Activated naive CD4-positive, alpha-beta T cell treated with anti-CD3 and anti-CD28 coated beads for 36 hours (primary cell): ENCODE measurements at regions not wholly inside any gene's neighbourhood (a gene's known extent, or its start where the extent isn't known, plus 50 kb on each side); places are given as distances from the start of the nearest gene placed in this dataset.

Experiments used
- CTCF ChIA-PET: fragments of 350-600 bp; sonication (Branson Sonifier 250); formaldehyde crosslinking; loops from one replicate; lab custom pipeline; 2021; ENCODE audit warnings: antibody characterized with exemption; lab: Charles Lee
- DNase-seq: peaks from one replicate; pipeline ENCODE4 v3.0.0-alpha.2; 2020
- H3K27ac Mint-ChIP-seq: one replicate; pipeline ENCODE4 v1.8.0; 2021; ENCODE audit warnings: mild to moderate bottlenecking, mixed read lengths
- H3K27me3 Mint-ChIP-seq: one replicate; pipeline ENCODE4 v1.8.0; 2021; ENCODE audit warnings: low read depth, mixed read lengths
- H3K36me3 Mint-ChIP-seq: one replicate; pipeline ENCODE4 v1.8.0; 2021; ENCODE audit warnings: low read depth, mixed read lengths
- H3K4me1 Mint-ChIP-seq: one replicate; pipeline ENCODE4 v1.8.0; 2021; ENCODE audit warnings: low read depth, mixed read lengths
- H3K4me3 Mint-ChIP-seq: one replicate; pipeline ENCODE4 v1.8.0; 2021; ENCODE audit warnings: mild to moderate bottlenecking, moderate library complexity, mixed read lengths
- H3K9me3 Mint-ChIP-seq: one replicate; pipeline ENCODE4 v1.8.0; 2021; ENCODE audit warnings: mixed read lengths
- intact Hi-C: fragments of 100-400 bp; cut with micrococcal nuclease; formaldehyde crosslinking; loops from one replicate; pipeline ENCODE4 v1.15.1; 2023

DNA sequence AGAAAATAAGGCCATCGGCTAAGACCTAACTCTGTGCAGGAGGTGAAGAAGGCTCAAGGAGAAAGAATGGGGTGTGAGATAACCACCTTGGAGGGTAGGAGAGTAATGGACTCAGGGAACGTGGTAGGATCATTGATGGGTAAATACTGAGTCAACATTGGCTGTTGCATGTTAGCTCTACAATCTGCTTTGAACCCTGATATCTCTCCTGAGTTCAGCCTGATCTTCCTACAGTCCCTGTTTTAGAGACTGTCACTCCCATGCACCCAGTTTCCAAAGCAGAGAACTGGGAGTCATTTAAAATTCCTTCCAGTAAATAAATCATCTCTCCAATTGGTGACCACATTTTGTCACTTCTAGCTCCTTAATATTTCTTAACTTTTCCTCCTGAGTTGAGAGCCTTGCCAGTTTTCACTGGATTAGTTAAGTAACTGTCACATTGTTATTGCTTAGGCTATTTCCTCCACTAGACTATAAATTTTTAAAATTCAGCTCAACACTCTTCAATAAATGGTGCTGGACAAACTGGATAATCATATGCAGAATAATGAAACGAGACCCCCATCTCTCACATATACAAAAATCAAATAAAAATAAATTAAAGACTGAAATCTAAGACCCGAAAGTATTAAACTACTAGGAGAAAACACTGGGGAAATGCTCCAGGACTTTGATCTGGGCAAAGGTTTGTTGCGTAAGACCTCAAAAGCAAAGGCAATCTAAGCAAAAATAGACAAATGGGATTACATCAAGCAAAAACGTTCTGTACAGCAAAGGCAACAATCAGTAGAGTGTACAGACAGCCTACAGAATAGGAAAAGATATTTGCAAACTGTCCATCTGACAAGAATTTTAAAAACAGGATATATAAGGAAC is 138.9 kb upstream of the TMEM170B start:
- DNase-seq = no peak
- Mint-ChIP-seq H3K27ac (no peak overlapping the region), H3K4me1 (no peaks in the 10 kb centered on the region), H3K4me3 (no peak overlapping the region), H3K27me3 (peaks cover 2% of the 10 kb centered on the region), H3K36me3 (no peaks in the 10 kb centered on the region), H3K9me3 (no peaks in the 10 kb centered on the region)
- intact Hi-C loops = no loop called here
- CTCF ChIA-PET = interaction anchor here (1.5 kb wide), 1 partner anchor 15 kb away, joined by 3 read pairs; no protein-coding TSS in a partner anchor

DNA sequence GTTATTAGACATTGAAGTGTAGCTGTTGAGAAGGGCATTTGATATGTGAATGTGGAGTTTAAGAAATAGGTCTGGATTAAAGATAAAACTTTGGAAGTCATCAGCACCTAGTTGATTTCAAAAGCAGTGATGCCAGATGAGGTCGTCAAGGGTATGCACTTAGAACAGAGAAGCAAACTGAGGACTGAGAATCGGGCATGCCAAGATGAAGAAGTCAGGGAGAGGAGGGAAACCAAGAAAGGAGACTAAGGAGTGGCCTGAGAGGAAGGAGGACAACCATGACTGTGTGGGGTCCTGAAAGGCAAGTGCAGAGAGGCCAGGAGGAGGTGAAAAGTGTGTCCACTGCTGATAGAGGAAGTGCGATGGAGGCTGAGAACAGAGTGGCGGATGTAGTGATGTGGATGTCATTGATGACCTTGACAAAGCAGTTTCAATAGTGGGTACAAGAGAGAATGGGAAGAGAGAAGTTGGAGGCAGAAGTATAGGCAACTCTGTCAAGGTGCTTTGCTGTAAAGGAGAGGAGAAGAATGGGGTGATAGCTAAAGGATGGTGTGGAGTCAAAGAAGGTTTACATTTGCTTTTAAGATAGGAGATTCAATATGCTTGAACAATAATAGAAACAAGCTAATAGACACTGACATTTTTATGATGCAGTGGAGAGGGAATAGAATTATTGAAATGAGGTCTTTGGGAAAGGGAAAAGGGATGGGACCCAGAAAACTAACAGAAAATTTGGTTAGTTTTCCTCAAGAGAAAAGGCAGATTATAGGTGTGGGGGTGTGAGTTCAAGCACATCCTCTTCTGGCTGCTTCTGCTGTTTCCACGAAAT is 139.7 kb upstream of the TMEM170B start:
- CTCF ChIA-PET = interaction anchor here (1.5 kb wide), 1 partner anchor 16 kb away, joined by 3 read pairs; no protein-coding TSS in a partner anchor

DNA sequence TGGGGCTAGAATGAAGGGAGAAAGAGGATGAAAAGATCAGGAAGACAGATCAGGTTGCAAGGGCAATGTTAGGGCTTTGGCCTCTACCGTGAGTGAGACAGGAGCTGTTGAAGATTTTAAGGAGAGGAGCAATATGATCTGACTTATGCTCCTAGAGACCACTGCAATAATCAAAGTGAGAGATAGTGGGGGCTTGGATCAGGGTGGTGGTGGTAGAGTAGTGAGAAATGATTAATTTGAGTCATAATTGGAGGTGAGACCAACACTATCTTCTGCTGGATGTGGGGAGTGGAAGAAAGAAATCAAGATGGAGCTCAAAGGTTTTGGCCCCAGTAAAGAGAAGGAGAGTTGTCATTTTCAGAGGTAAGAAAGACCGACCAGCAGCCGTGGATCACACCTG is 140.7 kb upstream of the TMEM170B start:
- Mint-ChIP-seq H3K27me3 (peaks cover 2% of the 10 kb centered on the region), H3K9me3 (no peaks in the 10 kb centered on the region), H3K36me3 (no peaks in the 10 kb centered on the region), H3K4me3 (no peak overlapping the region), H3K27ac (no peak overlapping the region), H3K4me1 (no peaks in the 10 kb centered on the region)
- no peak for DNase-seq
- intact Hi-C loops = no loop called here
- CTCF ChIA-PET = interaction anchor here (0.6 kb wide), 1 partner anchor 225 kb away, joined by 4 read pairs; no protein-coding TSS in a partner anchor

More for the DNA sequence above, 139.7 kb upstream of the TMEM170B start:
- Mint-ChIP-seq H3K4me3 (no peak overlapping the region), H3K27ac (no peak overlapping the region), H3K9me3 (no peaks in the 10 kb centered on the region), H3K36me3 (no peaks in the 10 kb centered on the region), H3K4me1 (no peaks in the 10 kb centered on the region), H3K27me3 (peaks cover 2% of the 10 kb centered on the region)
- no peak for DNase-seq
- intact Hi-C loops = no loop called here

DNA sequence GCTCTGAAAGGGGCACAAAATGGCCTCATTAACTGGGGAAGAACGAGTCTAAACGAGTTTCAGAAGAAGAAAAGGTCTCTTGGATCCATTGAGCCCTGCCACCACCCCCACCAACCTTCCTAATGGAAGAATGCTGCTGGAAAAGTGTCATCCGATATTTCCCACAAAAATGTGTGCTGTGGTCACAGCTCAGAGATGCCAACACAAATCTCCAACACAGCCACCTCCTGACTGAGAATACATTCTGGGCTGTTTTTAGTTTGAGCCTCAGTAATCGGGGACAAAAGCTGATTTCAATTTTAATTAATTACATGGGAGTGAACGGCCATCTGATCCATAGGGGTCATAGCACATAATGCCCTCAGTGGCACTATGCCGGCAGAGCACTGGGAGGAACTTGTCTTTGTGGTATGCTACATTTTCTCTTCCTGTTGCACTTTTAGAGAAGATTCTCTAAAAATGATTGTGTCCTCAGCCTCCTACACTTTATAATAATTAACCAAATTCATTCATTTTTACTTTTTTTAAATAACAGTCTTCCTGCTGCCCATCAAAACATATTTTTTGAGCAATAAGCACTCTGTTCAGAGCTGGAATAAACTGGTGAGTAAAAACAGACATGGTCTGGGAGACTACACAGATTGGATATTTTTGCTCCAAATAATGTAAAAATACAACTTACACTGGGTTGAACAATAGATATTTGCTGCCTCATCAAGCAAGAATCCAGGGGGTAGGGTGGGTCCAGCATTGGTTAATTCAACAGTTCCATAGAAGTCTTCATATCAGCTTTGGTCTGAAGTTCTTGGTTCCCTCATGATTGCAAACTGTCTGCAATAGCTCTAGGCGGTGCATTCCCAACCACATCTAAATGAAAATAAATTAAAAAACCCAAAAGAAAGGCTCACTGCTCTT is 143.6 kb upstream of the TMEM170B start:
- Mint-ChIP-seq H3K4me1 (no peaks in the 10 kb centered on the region), H3K4me3 (no peak overlapping the region), H3K36me3 (no peaks in the 10 kb centered on the region), H3K27me3 (peaks cover 2% of the 10 kb centered on the region), H3K9me3 (no peaks in the 10 kb centered on the region), H3K27ac (no peak overlapping the region)
- DNase-seq = no peak
- intact Hi-C loops = no loop called here
- CTCF ChIA-PET = interaction anchor here (0.8 kb wide), 1 partner anchor 102 kb away, joined by 3 read pairs; no protein-coding TSS in a partner anchor

DNA sequence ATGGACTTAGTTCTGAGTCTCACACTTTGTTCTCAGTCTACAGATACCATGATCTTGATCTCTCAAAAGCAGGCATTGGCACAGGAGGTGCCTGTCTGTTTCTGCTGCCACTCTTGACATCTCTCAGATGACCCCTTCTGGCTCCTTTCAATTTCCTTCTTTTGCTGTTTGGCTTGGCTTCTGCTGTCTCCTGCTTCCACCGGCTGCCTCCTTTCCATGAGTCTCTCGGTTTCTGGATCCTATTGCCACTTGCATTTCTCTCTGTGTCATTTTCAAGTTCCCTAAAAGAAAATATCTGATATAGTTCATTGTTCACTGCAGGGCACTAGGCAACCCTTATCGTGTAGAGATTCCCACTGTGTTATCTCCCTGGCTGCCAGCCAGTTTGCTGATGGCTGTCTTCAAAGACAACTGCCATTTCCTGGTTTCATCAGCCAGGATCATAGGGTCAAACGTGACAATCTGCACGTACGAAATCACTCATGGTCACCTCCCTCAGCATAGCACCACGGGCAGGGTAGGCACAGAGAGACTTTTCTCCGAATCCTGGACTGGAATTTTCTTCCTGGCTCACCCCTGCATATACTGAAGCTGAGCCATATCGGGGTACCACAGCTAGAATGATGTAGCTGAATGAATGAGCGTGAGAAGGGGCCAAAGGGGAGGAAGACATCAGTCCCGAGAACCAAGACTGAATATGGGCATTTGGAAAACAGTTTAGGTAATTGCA is 144.6 kb upstream of the TMEM170B start:
- no peak overlapping the region for H3K27ac Mint-ChIP-seq
- CTCF ChIA-PET = interaction anchor here (0.8 kb wide), 1 partner anchor 103 kb away, joined by 3 read pairs; no protein-coding TSS in a partner anchor

DNA sequence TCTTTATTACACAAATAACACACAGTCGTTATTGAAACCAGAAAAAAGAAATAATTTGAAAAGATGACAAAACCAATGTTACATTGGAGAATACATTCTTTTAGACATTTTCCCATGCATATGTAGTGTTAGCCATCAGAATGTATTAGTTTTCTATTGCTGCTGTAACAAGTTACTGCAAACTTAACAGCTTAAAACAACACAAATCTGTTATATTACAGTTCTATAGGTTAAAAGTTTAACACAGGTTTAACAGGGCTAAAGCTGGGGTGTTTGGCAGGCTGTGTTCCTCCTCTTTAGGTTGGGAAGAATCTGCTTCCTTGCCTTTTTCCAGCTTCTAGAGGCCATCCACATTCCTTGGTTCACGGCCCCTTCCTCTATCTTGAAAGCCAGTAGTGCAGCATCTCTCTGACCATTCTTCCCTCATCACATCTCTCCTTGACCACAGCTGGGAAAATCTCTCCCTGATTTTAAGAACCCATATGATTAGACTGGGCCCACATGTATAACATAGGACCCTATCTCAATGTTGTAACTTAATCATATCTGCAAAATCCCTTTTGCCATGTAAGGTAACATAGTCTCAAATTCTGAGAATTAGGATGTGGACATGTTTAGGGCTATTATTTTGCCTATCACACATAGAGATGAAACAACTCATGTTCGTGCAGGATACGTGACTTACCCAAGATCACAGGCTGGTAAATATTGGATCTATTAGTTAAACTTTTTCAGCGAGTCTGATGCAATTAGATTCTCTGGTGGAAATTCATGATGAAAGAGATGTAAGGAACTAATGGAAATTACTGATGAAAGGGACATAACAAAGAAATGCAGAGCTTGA is 145.4 kb upstream of the TMEM170B start:
- H3K27me3 Mint-ChIP-seq = peaks cover 2% of the 10 kb centered on the region
- intact Hi-C loops = no loop called here
- H3K4me3 Mint-ChIP-seq = no peak overlapping the region
- H3K36me3 Mint-ChIP-seq = no peaks in the 10 kb centered on the region
- no peak overlapping the region for H3K27ac Mint-ChIP-seq
- H3K4me1 Mint-ChIP-seq = no peaks in the 10 kb centered on the region
- DNase-seq = no peak
- CTCF ChIA-PET = interaction anchor here (1.2 kb wide), 1 partner anchor 103 kb away, joined by 3 read pairs; no protein-coding TSS in a partner anchor
- no peaks in the 10 kb centered on the region for H3K9me3 Mint-ChIP-seq

More for the DNA sequence above, 144.6 kb upstream of the TMEM170B start:
- intact Hi-C loops = no loop called here
- Mint-ChIP-seq H3K4me3 (no peak overlapping the region), H3K36me3 (no peaks in the 10 kb centered on the region), H3K27me3 (peaks cover 2% of the 10 kb centered on the region), H3K4me1 (no peaks in the 10 kb centered on the region), H3K9me3 (no peaks in the 10 kb centered on the region)
- DNase-seq = no peak

DNA sequence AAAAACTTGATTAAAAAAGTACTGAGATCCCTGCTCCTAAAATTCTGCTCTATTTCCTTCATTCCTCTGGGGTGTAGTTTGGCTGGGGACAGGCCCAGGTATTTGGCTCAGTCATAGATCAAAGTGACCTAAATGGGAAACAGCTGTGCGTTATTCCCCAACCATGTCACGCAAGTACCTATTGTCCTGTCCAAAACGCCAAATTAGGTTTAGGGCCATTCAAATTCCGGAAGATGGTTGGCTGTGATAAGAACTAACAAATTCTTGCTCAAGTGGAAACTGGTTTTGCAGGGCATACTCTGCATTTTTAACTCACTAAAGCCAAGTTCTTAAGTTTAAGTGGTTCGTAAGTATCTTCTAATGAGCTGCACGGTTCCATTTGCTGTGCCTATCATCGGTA is 147.6 kb upstream of the TMEM170B start:
- intact Hi-C loops = no loop called here
- Mint-ChIP-seq H3K27ac (no peak overlapping the region), H3K4me1 (peaks cover 10% of the 10 kb centered on the region), H3K36me3 (no peaks in the 10 kb centered on the region), H3K9me3 (no peaks in the 10 kb centered on the region), H3K4me3 (no peak overlapping the region), H3K27me3 (peaks cover 2% of the 10 kb centered on the region)
- DNase-seq = no peak
- CTCF ChIA-PET = interaction anchor here (1.1 kb wide), 1 partner anchor 11 kb away, joined by 3 read pairs; no protein-coding TSS in a partner anchor

DNA sequence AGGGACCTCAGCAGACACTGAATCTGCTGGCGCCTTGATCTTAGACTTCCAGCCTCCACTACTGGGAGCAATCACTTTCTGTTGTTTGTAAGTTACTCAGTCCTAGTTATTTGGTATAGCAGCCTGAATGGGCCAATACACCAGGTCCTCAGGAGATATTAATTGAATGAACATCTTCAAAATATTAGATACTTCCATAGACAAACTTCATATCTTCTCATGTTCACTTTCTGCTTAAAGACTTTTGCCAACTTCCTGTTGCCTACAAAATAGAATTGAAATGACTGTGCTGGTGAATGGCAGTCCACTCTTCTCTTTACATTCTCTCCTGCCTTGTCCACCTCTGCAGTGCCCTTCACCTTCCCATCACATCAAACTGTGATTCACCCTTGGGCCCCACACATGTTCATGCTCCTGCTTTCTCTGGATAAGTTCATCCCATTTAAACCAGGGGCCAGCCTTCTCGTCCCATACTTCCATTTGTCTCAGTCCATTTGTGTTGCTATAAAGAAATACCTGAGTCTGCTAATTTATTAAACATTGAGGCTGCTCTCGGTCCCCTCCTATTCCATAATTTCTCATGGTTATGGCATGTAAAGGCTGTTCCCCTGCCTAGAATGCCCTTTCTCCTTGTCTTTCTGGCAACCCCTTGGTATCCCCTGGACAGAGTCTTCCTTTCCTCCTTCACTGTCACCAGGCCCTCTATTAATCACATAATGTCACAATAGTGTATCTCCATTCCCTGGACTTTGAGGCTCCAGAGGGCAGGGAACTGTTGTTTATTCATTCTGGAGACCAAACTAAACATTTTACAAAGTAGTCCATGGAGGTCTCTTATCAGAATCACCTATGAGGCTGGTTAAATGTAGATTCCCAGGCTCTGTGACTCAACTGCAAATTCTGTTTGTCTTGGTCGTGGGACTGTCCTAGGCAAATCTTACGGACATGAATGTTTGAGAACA is 148.3 kb upstream of the TMEM170B start:
- H3K27ac Mint-ChIP-seq = no peak overlapping the region
- intact Hi-C loops = no loop called here
- CTCF ChIA-PET = interaction anchor here (1.1 to 1.4 kb wide), 2 partner anchors 12 to 107 kb away, joined by 3 to 5 read pairs; no protein-coding TSS in a partner anchor
- no peaks in the 10 kb centered on the region for H3K27me3 Mint-ChIP-seq
- peaks cover 10% of the 10 kb centered on the region for H3K4me1 Mint-ChIP-seq
- H3K9me3 Mint-ChIP-seq = no peaks in the 10 kb centered on the region
- no peaks in the 10 kb centered on the region for H3K36me3 Mint-ChIP-seq
- no peak overlapping the region for H3K4me3 Mint-ChIP-seq
- DNase-seq = no peak

DNA sequence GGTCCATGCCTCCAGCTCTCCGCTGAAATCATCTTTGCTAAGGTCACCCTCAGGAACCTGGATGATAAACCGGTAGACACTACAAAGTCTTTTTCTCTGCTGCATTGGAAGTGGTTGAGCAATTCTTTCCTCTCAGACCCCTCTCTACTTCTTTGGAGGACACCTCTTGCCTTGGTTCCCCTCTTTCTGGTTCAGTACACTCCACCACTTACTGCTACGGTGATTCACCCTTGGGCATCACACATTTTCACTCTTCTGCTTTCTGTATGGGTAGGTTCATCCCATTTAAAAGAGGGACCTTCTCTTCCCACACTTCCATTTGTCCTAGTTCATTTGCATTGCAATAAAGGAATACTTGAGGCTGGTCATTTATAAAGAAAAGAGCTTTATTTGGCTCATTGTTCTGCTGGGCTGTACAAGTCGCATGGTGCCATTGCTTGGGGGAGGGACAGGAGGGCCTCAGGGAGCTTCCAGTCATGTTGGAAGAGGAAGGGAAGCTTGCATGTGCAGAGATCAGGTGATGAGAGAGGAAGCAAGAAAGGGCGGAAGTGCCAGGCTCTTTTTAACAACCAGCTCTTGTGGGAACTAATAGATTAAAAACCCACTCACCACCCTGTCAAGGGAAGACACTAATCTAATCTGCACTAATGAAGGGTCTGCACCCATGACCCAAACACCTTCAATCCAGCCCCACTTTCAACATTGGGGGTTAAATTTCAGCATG is 149.7 kb upstream of the TMEM170B start:
- CTCF ChIA-PET = interaction anchor here (1.4 kb wide), 1 partner anchor 108 kb away, joined by 5 read pairs; no protein-coding TSS in a partner anchor

More for the DNA sequence above, 149.7 kb upstream of the TMEM170B start:
- Mint-ChIP-seq H3K9me3 (no peaks in the 10 kb centered on the region), H3K27ac (no peak overlapping the region), H3K4me3 (no peak overlapping the region), H3K27me3 (no peaks in the 10 kb centered on the region), H3K36me3 (no peaks in the 10 kb centered on the region), H3K4me1 (peaks cover 15% of the 10 kb centered on the region)
- intact Hi-C loops = no loop called here
- no peak for DNase-seq
